ENCODE measurements at regions not wholly inside any gene's neighbourhood (a gene's known extent, or its start where the extent isn't known, plus 50 kb on each side); places are given as distances from the start of the nearest gene placed in this dataset.

- TF ChIP-seq CTCF (IDR thresholded peaks at IDR 0.05; ENCODE audit: borderline replicate concordance, extremely low read depth, low read length, poor library complexity, severe bottlenecking) (no peak), EZH2 (IDR thresholded peaks at IDR 0.05; ENCODE audit: borderline replicate concordance, low read depth, low read length, severe bottlenecking) (no peak)
These were observed 571.2 kb downstream of the EDEM1 start for GRCh38 chr3:5758699-5759098.

Data from DND-41 (cell line).